ENCODE measurements at regions not wholly inside any gene's neighbourhood (a gene's known extent, or its start where the extent isn't known, plus 50 kb on each side); places are given as distances from the start of the nearest gene placed in this dataset.

DNA sequence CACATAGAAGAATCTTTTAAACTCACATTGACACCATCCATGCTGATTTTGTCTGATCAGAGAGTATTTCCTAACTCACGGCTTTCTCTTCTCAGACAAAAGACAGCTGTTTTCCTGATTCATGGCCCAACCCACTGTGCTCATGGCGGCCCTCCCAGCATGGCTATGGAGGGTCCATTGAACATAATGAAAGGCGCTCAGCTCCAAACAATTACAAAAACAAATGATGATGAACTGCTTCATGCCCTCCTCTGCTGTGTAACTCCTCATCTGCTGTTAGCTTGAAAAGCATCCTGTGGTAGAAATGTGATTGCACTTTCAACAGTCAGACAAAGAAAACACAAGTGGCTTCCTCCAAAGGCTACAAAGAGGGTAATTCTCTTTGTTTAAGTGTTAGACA lies 673.8 kb downstream of the PRELID2 start:
- H3K9ac ChIP-seq (ENCODE audit: control insufficient read depth, extremely low read depth, insufficient read depth, low read length) = no peak overlapping the region
- H3K9me1 ChIP-seq (ENCODE audit: control insufficient read depth, extremely low read depth, insufficient read depth, low read length) = no peaks in the 10 kb centered on the region
- DNase-seq (ENCODE audit: low read depth, low spot score) (no peak), FAIRE-seq (no peak)
- dilution Hi-C loops (cut with MboI; ENCODE audit: extremely low pct_ligation_motif_present, low sequenced_read_pairs) = no loop called here
- H3K27ac ChIP-seq (ENCODE audit: control insufficient read depth, insufficient read depth, low read length) = no peak overlapping the region
- no peaks in the 10 kb centered on the region for H3K4me1 ChIP-seq (ENCODE audit: control insufficient read depth, extremely low read depth, insufficient read depth, low read length)
- H3K4me2 ChIP-seq (ENCODE audit: control insufficient read depth, extremely low read depth, insufficient read depth, low read depth, low read length) = no peak overlapping the region
- H3K4me3 ChIP-seq (ENCODE audit: control insufficient read depth in 2 of 3, extremely low read depth in 1 of 3, insufficient read depth in 2 of 3, low read depth in 1 of 3, low read length in 3 of 3) = no peak overlapping the region
- no peaks in the 10 kb centered on the region for H3K9me3 ChIP-seq (ENCODE audit: control insufficient read depth, low read depth, low read length)
- H4K20me1 ChIP-seq (ENCODE audit: control insufficient read depth, extremely low read depth, insufficient read depth, low read length) = no peaks in the 10 kb centered on the region
- H3K36me3 ChIP-seq (ENCODE audit: control insufficient read depth in 2 of 2, extremely low read depth in 1 of 2, insufficient read depth in 2 of 2, low read length in 2 of 2) = no peaks in the 10 kb centered on the region
- H3K27me3 ChIP-seq (ENCODE audit: control insufficient read depth, extremely low read depth, insufficient read depth, low read length) = no peaks in the 10 kb centered on the region
- no peaks in the 10 kb centered on the region for H3K79me2 ChIP-seq (ENCODE audit: control insufficient read depth, insufficient read depth, low read length)
- no peak for TF ChIP-seq CTCF (optimal IDR thresholded peaks at IDR 0.05 in 1 of 3, IDR thresholded peaks at IDR 0.05 in 1 of 3, conservative IDR thresholded peaks at IDR 0.05 in 1 of 3; ENCODE audit: extremely low read depth in 1 of 3, insufficient read depth in 2 of 3, low read length in 3 of 3)
- no peak for TF ChIP-seq EZH2 (IDR thresholded peaks at IDR 0.05; ENCODE audit: low read length)
- H2AFZ ChIP-seq (ENCODE audit: control insufficient read depth, low read length) = no peak overlapping the region

DNA sequence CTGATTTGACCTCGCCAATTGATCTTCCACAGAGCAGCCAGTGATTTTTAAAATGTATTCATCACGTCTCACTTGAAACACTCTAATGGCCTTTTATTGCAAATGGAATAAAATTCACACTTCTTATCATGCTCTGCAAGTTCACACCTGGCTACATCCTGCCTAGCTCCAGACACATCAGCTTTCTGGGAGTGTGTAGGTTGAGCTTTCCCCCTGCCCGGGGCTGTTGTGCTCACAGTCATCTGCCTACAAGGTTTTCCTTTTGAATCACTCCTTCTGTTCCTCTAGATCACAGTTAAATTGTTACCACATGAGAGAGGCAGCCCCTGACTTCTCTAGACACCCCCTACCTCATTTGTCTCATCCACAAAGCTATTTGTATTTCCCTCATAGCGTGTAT lies 674.5 kb downstream of the PRELID2 start:
- H2AFZ ChIP-seq (ENCODE audit: control insufficient read depth, low read length) = no peak overlapping the region
- no peak overlapping the region for H3K27ac ChIP-seq (ENCODE audit: control insufficient read depth, insufficient read depth, low read length)
- no peaks in the 10 kb centered on the region for H3K9me3 ChIP-seq (ENCODE audit: control insufficient read depth, low read depth, low read length)
- FAIRE-seq = no peak
- no peaks in the 10 kb centered on the region for H4K20me1 ChIP-seq (ENCODE audit: control insufficient read depth, extremely low read depth, insufficient read depth, low read length)
- dilution Hi-C loops (cut with MboI; ENCODE audit: extremely low pct_ligation_motif_present, low sequenced_read_pairs) = no loop called here
- H3K27me3 ChIP-seq (ENCODE audit: control insufficient read depth, extremely low read depth, insufficient read depth, low read length) = no peaks in the 10 kb centered on the region
- H3K36me3 ChIP-seq (ENCODE audit: control insufficient read depth in 2 of 2, extremely low read depth in 1 of 2, insufficient read depth in 2 of 2, low read length in 2 of 2) = no peaks in the 10 kb centered on the region
- no peaks in the 10 kb centered on the region for H3K79me2 ChIP-seq (ENCODE audit: control insufficient read depth, insufficient read depth, low read length)
- no peaks in the 10 kb centered on the region for H3K4me1 ChIP-seq (ENCODE audit: control insufficient read depth, extremely low read depth, insufficient read depth, low read length)
- no peak overlapping the region for H3K9ac ChIP-seq (ENCODE audit: control insufficient read depth, extremely low read depth, insufficient read depth, low read length)
- no peak overlapping the region for H3K4me3 ChIP-seq (ENCODE audit: control insufficient read depth in 2 of 3, extremely low read depth in 1 of 3, insufficient read depth in 2 of 3, low read depth in 1 of 3, low read length in 3 of 3)
- no peak for DNase-seq (ENCODE audit: low read depth, low spot score)
- H3K4me2 ChIP-seq (ENCODE audit: control insufficient read depth, extremely low read depth, insufficient read depth, low read depth, low read length) = no peak overlapping the region
- no peaks in the 10 kb centered on the region for H3K9me1 ChIP-seq (ENCODE audit: control insufficient read depth, extremely low read depth, insufficient read depth, low read length)
- TF ChIP-seq CTCF (optimal IDR thresholded peaks at IDR 0.05 in 1 of 3, IDR thresholded peaks at IDR 0.05 in 1 of 3, conservative IDR thresholded peaks at IDR 0.05 in 1 of 3; ENCODE audit: extremely low read depth in 1 of 3, insufficient read depth in 2 of 3, low read length in 3 of 3) (no peak), EZH2 (IDR thresholded peaks at IDR 0.05; ENCODE audit: low read length) (no peak)

All from keratinocyte (primary cell).